H9 (cell line): ENCODE measurements at regions not wholly inside any gene's neighbourhood (a gene's known extent, or its start where the extent isn't known, plus 50 kb on each side); places are given as distances from the start of the nearest gene placed in this dataset.

Experiments
- DNase-seq: peaks from one replicate; pipeline ENCODE4 v3.0.0-alpha.2; 2017
- H2AFZ ChIP-seq: one replicate; pipeline ENCODE4 v1.6.1; 2013; ENCODE audit warnings: mild to moderate bottlenecking, low read length, control low read depth, moderate library complexity
- H2AK5ac ChIP-seq: 2 replicates; pipeline ENCODE4 v1.6.1; 2013; ENCODE audit warnings: low read length, control low read depth, mixed read lengths; ENCODE audit not compliant: insufficient read length
- H2BK120ac ChIP-seq: one replicate; pipeline ENCODE4 v1.6.1; 2013; ENCODE audit warnings: low read depth, mild to moderate bottlenecking, low read length, control low read depth, inconsistent platforms; ENCODE audit not compliant: poor library complexity, severe bottlenecking
- H2BK12ac ChIP-seq: 2 replicates; pipeline ENCODE4 v1.6.1; 2013; ENCODE audit warnings: low read length, control low read depth, mixed read lengths, low read depth; ENCODE audit not compliant: insufficient read length
- H2BK15ac ChIP-seq: 2 replicates; pipeline ENCODE4 v1.6.1; 2013; ENCODE audit warnings: low read depth, low read length, control low read depth
- H2BK20ac ChIP-seq: one replicate; pipeline ENCODE4 v1.6.1; 2013; ENCODE audit warnings: low read depth, mild to moderate bottlenecking, low read length, control low read depth, inconsistent platforms; ENCODE audit not compliant: poor library complexity, severe bottlenecking
- H2BK5ac ChIP-seq: 2 replicates; pipeline ENCODE4 v1.6.1; 2013; ENCODE audit warnings: low read length, control low read depth, mixed read lengths; ENCODE audit not compliant: insufficient read length
- H3K14ac ChIP-seq: 2 replicates; pipeline ENCODE4 v1.6.1; 2013; ENCODE audit warnings: low read length, control low read depth; ENCODE audit not compliant: insufficient read depth
- H3K18ac ChIP-seq: 2 replicates; pipeline ENCODE4 v1.6.1; 2013; ENCODE audit warnings: low read depth, mild to moderate bottlenecking, mixed read lengths, low read length, control low read depth; ENCODE audit not compliant: insufficient read length
- H3K23ac ChIP-seq: 2 replicates; pipeline ENCODE4 v1.6.1; 2013; ENCODE audit warnings: low read length, control low read depth, mixed read lengths, low read depth; ENCODE audit not compliant: insufficient read length
- H3K23me2 ChIP-seq: 2 replicates; pipeline ENCODE4 v1.6.1; 2013; ENCODE audit warnings: low read depth, mild to moderate bottlenecking, mixed read lengths, low read length, control low read depth; ENCODE audit not compliant: insufficient read length, poor library complexity, severe bottlenecking
- H3K27ac ChIP-seq: 2 replicates; pipeline ENCODE4 v1.5.1; 2013; ENCODE audit warnings: low read length, control low read depth, mixed read lengths, low read depth; ENCODE audit not compliant: insufficient read length
- H3K27me3 ChIP-seq: 2 replicates; pipeline ENCODE4 v1.6.1; 2013; ENCODE audit warnings: low read length, control low read depth, inconsistent platforms; ENCODE audit not compliant: insufficient read depth
- H3K4ac ChIP-seq: 2 replicates; pipeline ENCODE4 v1.6.1; 2013; ENCODE audit warnings: low read depth, mild to moderate bottlenecking, control low read depth, inconsistent platforms, low read length, moderate library complexity
- H3K4me1 ChIP-seq: 2 replicates; pipeline ENCODE4 v1.6.1; 2013; ENCODE audit warnings: low read length, control low read depth, inconsistent platforms; ENCODE audit not compliant: insufficient read depth
- H3K4me2 ChIP-seq: 2 replicates; pipeline ENCODE4 v1.6.1; 2013; ENCODE audit warnings: low read length, control low read depth, mixed read lengths; ENCODE audit not compliant: insufficient read length, insufficient read depth
- H3K56ac ChIP-seq: 2 replicates; pipeline ENCODE4 v1.6.1; 2013; ENCODE audit warnings: low read depth, mild to moderate bottlenecking, mixed read lengths, low read length, control low read depth; ENCODE audit not compliant: insufficient read length
- H3K79me1 ChIP-seq: 2 replicates; pipeline ENCODE4 v1.6.1; 2013; ENCODE audit warnings: low read depth, mild to moderate bottlenecking, moderate library complexity, low read length, control low read depth, inconsistent platforms; ENCODE audit not compliant: insufficient read depth, poor library complexity, severe bottlenecking
- H3K79me2 ChIP-seq: 2 replicates; pipeline ENCODE4 v1.6.1; 2013; ENCODE audit warnings: low read length, control low read depth, inconsistent platforms; ENCODE audit not compliant: insufficient read depth
- H3K9ac ChIP-seq: 2 replicates; pipeline ENCODE4 v1.6.1; 2013; ENCODE audit warnings: low read length, control low read depth, mixed read lengths; ENCODE audit not compliant: insufficient read length; ENCODE audit errors: extremely low read depth
- H3K9me3 ChIP-seq: one replicate; pipeline ENCODE4 v1.6.1; 2013; ENCODE audit warnings: low read depth, low read length, inconsistent platforms; ENCODE audit not compliant: control insufficient read depth
- H3T11ph ChIP-seq: one replicate; pipeline ENCODE4 v1.6.1; 2013; ENCODE audit warnings: mild to moderate bottlenecking, low read length, control low read depth, inconsistent platforms
- H4K20me1 ChIP-seq: one replicate; pipeline ENCODE4 v1.6.1; 2013; ENCODE audit not compliant: control insufficient read depth, insufficient read length, insufficient read depth
- H4K5ac ChIP-seq: 2 replicates; pipeline ENCODE4 v1.6.1; 2013; ENCODE audit warnings: low read depth, mild to moderate bottlenecking, mixed read lengths, low read length, control low read depth; ENCODE audit not compliant: insufficient read length
- H4K8ac ChIP-seq: replicated peaks from 2 replicates; pipeline ENCODE4 v1.6.1; 2013; ENCODE audit warnings: low read length, control low read depth, mixed read lengths, low read depth; ENCODE audit not compliant: insufficient read length
- H4K91ac ChIP-seq: 2 replicates; pipeline ENCODE4 v1.6.1; 2013; ENCODE audit warnings: low read depth, mild to moderate bottlenecking, moderate library complexity, mixed read lengths, low read length, control low read depth; ENCODE audit not compliant: insufficient read length
- H3K27ac Mint-ChIP-seq, 3 experiments: 2 replicates in 2 of 3; 3 replicates in 1 of 3; pipeline ENCODE4 v1.8.0; 2020 to 2021; ENCODE audit warnings: mixed read lengths in 3 of 3, mild to moderate bottlenecking in 1 of 3, moderate library complexity in 1 of 3
- H3K27me3 Mint-ChIP-seq: 2 replicates; pipeline ENCODE4 v1.8.0; 2021; ENCODE audit warnings: low read depth, mild to moderate bottlenecking, moderate library complexity, mixed read lengths
- H3K36me3 Mint-ChIP-seq, 3 experiments: 2 replicates in 2 of 3; 3 replicates in 1 of 3; pipeline ENCODE4 v1.8.0; 2020 to 2021; ENCODE audit warnings: low read depth in 3 of 3, mixed read lengths in 3 of 3; ENCODE audit not compliant: insufficient read depth in 1 of 3
- H3K4me1 Mint-ChIP-seq, 2 experiments: 2 replicates each; pipeline ENCODE4 v1.8.0; 2020; ENCODE audit warnings: mixed read lengths in 2 of 2
- H3K4me3 Mint-ChIP-seq, 2 experiments: 2 replicates in 1 of 2; 3 replicates in 1 of 2; pipeline ENCODE4 v1.8.0; 2020 to 2021; ENCODE audit warnings: mild to moderate bottlenecking in 2 of 2, mixed read lengths in 2 of 2, moderate library complexity in 1 of 2
- H3K9me3 Mint-ChIP-seq, 2 experiments: 2 replicates in 1 of 2; 3 replicates in 1 of 2; pipeline ENCODE4 v1.8.0; 2020; ENCODE audit warnings: mild to moderate bottlenecking in 2 of 2, mixed read lengths in 2 of 2, moderate library complexity in 1 of 2
- CTCF ChIP-seq: fragments of 200-600 bp; sonication (generic); conservative IDR thresholded peaks from 3 replicates; pipeline ENCODE4 v1.8.0; 2021; ENCODE audit warnings: antibody characterized with exemption, mild to moderate bottlenecking
- WGBS: extraction: QIAGEN DNeasy Blood & Tissue Kit; methylation state at CpG from one replicate; pipeline ENCODE4 v1.1.7; 2013; ENCODE audit warnings: missing lambda C conversion rate, low lambda C conversion rate, mixed read lengths; ENCODE audit not compliant: insufficient read length; ENCODE audit errors: extremely low coverage; 5-methylcytosine and 5-hydroxymethylcytosine counted together

GRCh38 chr5:153372425-153373129 is 117.9 kb upstream of the GRIA1 start:
- H3K27ac Mint-ChIP-seq: no peak overlapping the region
- H3K23me2 ChIP-seq: no peaks in the 10 kb centered on the region
- no peak overlapping the region for H2AK5ac ChIP-seq
- no peak overlapping the region for H3K9ac ChIP-seq
- no peak for DNase-seq
- H3T11ph ChIP-seq: no peak overlapping the region
- H3K56ac ChIP-seq: no peak overlapping the region
- no peak overlapping the region for H4K8ac ChIP-seq
- H2AFZ ChIP-seq: no peak overlapping the region
- H3K14ac ChIP-seq: no peak overlapping the region
- H3K79me1 ChIP-seq: no peaks in the 10 kb centered on the region
- H3K79me2 ChIP-seq: no peaks in the 10 kb centered on the region
- H3K4me1 Mint-ChIP-seq: peaks cover 0 to 3% of the 10 kb centered on the region in 2 experiments; a peak in 1 of 4 replicates
- no peak overlapping the region for H4K91ac ChIP-seq
- no peaks in the 10 kb centered on the region for H3K4me1 ChIP-seq
- peaks cover 3 to 4% of the 10 kb centered on the region in 2 experiments; a peak in 3 of 5 replicates for H3K9me3 Mint-ChIP-seq
- 0 out of 7 replicates have a peak, but pooled peaks cover 0 to 4% (median 0%) of the 10 kb centered on the region in 3 experiments for H3K36me3 Mint-ChIP-seq
- no peak overlapping the region for H2BK12ac ChIP-seq
- no peak overlapping the region for H3K4ac ChIP-seq
- H3K9me3 ChIP-seq: no peaks in the 10 kb centered on the region
- no peak overlapping the region for H3K27ac ChIP-seq
- no peak overlapping the region for H3K4me3 Mint-ChIP-seq
- no peaks in the 10 kb centered on the region for H4K20me1 ChIP-seq
- H3K27me3 ChIP-seq: no peaks in the 10 kb centered on the region
- H3K4me2 ChIP-seq: no peak overlapping the region
- no peak overlapping the region for H4K5ac ChIP-seq
- H2BK20ac ChIP-seq: no peak overlapping the region
- no peak for TF ChIP-seq CTCF
- no peak overlapping the region for H2BK5ac ChIP-seq
- no CpG with 5 or more reads among the region's 6 CpGs for WGBS
- H2BK15ac ChIP-seq: no peak overlapping the region
- H2BK120ac ChIP-seq: no peak overlapping the region
- no peak overlapping the region for H3K18ac ChIP-seq
- H3K27me3 Mint-ChIP-seq: no peaks in the 10 kb centered on the region
- H3K23ac ChIP-seq: no peak overlapping the region
